ENCODE measurements at regions not wholly inside any gene's neighbourhood (a gene's known extent, or its start where the extent isn't known, plus 50 kb on each side); places are given as distances from the start of the nearest gene placed in this dataset.

DNA sequence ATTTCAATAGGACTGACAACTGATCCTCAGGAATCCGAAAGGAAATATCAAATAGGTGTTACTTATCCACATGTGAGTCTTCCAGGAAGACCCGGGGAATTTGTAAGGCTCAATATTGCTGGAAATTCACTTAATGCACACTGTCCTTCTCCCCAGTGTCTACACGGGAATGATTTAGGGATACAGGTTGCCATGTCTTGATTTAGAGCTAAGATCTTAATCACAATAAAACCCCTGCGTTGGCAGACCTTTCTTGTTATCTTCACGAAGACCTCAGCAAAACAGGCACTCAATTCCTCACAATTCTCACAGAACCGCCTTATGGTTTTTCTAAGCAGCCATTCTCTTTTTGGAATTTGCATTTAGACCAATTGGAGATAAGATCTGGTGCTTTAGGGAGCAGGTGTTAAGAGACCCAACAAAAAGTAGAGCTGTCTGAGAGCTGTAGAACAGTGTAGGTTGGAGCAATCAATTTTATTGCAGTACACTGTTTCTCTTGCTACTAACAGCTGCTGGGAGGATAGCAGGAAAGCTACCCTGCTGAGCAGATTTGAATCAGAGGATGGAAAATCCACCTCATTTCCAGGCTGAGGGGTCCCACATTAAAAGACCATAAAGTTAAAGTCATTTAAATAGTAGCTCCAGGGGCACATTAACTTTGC lies 925.7 kb downstream of the EPHA3 start:
- no peaks in the 10 kb centered on the region for H3K4me1 Mint-ChIP-seq
- no peaks in the 10 kb centered on the region for H3K27me3 Mint-ChIP-seq
- H3K27ac Mint-ChIP-seq: no peak overlapping the region
- H3K36me3 Mint-ChIP-seq (ENCODE audit: low read depth): no peaks in the 10 kb centered on the region
- peaks cover 10% of the 10 kb centered on the region for H3K9me3 Mint-ChIP-seq
- POLR2A ChIA-PET: no interaction called here
- no peak for DNase-seq
- H3K4me3 Mint-ChIP-seq: no peak overlapping the region
- CTCF ChIA-PET: interaction anchor here (0.7 kb wide), 1 partner anchor 31 kb away, joined by 3 read pairs; no protein-coding TSS in a partner anchor

DNA sequence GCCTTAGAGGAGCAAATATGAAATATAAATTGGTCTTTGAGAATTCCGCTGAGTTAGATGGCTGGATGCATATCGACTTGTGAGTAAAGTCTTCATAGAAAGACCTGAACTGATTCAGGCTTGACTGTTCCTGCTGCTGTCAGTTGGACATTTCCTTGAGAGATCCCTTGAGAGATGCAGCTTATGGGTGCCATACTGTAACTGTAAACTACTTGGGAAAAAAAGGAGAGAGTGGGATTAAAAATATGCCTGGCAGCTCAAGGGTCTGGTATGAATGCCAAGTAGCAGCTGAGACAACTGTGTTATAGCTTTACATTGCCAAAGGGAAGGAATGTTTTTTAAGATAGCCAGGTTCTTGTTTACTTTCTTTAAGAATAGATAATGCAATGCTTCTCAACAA lies 926.6 kb downstream of the EPHA3 start:
- no peak overlapping the region for H3K27ac Mint-ChIP-seq
- no peak overlapping the region for H3K4me3 Mint-ChIP-seq

DNA sequence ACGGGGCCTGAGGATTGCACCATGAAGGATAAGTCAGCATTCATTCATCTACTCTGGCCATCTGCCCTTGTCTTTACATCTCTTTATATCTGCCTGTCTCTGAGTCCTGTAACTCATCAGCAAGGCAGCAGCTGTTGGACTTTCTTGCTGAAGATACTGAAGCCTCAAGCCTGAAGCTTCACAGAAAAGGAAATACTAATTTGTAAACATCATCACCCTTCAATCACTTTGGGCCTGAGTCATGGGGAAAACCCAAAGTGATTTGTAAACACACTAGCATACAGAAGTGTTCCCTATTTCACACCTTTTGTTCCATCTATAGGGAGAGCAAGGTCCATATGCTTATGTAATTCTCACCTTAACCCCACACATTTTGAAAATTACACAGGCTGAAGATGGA lies 928.2 kb downstream of the EPHA3 start:
- Mint-ChIP-seq H3K27me3 (no peaks in the 10 kb centered on the region), H3K4me3 (no peak overlapping the region), H3K4me1 (no peaks in the 10 kb centered on the region), H3K9me3 (peaks cover 10% of the 10 kb centered on the region), H3K27ac (no peak overlapping the region), H3K36me3 (ENCODE audit: low read depth) (no peaks in the 10 kb centered on the region)
- ChIA-PET POLR2A (no interaction called here), CTCF (no interaction called here)
- no peak for DNase-seq

More for the DNA sequence above, 926.6 kb downstream of the EPHA3 start:
- H3K36me3 Mint-ChIP-seq (ENCODE audit: low read depth): no peaks in the 10 kb centered on the region
- no peak for DNase-seq
- ChIA-PET POLR2A (no interaction called here), CTCF (interaction anchor here (0.7 kb wide), 1 partner anchor 32 kb away, joined by 3 read pairs; no protein-coding TSS in a partner anchor)
- no peaks in the 10 kb centered on the region for H3K4me1 Mint-ChIP-seq
- no peaks in the 10 kb centered on the region for H3K27me3 Mint-ChIP-seq
- peaks cover 10% of the 10 kb centered on the region for H3K9me3 Mint-ChIP-seq

DNA sequence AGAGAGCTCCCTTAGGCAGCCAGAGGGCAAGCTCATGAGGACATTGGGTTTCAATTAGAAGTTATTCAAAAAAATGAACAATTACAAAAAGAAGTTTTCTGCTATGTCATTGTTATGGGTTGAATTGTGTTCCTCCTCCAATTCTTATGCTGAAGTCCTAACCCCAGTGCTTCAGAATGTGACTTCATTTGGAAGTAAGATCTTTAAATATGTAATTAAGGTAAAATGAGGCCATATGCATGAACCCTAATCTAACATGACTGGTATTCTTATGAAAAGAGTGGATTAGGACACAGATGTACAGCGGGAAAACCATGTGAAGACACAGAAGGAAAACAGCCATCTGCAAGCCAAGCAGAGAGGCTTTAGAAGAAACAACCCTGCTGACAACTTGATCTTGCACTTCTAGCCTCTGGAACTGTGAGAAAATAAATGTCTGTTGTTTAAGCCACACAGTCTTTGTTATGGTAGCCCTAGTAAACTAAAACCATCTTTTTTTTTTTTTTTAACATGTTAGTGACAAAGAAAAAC lies 929.6 kb downstream of the EPHA3 start:
- no peak for DNase-seq
- Mint-ChIP-seq H3K9me3 (peaks cover 10% of the 10 kb centered on the region), H3K4me3 (no peak overlapping the region), H3K27me3 (no peaks in the 10 kb centered on the region), H3K27ac (no peak overlapping the region), H3K4me1 (no peaks in the 10 kb centered on the region), H3K36me3 (ENCODE audit: low read depth) (no peaks in the 10 kb centered on the region)
- POLR2A ChIA-PET: no interaction called here
- CTCF ChIA-PET: no interaction called here

DNA sequence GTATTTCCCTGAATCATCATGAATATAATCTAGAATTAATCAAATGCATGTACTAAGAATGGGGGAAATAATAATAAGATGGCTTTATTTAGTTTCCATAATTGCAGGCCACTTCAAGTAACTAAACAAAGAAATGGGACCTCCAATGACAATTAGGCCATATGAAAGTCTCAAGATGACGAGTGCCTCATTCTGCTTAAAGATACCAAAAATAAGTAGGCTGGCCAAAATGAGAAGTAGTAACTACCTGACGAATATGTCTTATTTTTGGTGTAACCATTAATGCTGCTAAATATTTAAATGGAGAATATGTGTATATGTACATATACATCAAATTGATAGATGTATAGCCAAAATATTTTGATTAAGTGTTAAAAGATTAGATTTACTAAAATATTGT lies 932.6 kb downstream of the EPHA3 start:
- no peak overlapping the region for H3K4me3 Mint-ChIP-seq
- ChIA-PET POLR2A (no interaction called here), CTCF (no interaction called here)
- H3K4me1 Mint-ChIP-seq: no peaks in the 10 kb centered on the region
- DNase-seq: no peak
- no peaks in the 10 kb centered on the region for H3K36me3 Mint-ChIP-seq (ENCODE audit: low read depth)
- no peaks in the 10 kb centered on the region for H3K27me3 Mint-ChIP-seq
- H3K9me3 Mint-ChIP-seq: peaks cover 8% of the 10 kb centered on the region
- H3K27ac Mint-ChIP-seq: no peak overlapping the region

DNA sequence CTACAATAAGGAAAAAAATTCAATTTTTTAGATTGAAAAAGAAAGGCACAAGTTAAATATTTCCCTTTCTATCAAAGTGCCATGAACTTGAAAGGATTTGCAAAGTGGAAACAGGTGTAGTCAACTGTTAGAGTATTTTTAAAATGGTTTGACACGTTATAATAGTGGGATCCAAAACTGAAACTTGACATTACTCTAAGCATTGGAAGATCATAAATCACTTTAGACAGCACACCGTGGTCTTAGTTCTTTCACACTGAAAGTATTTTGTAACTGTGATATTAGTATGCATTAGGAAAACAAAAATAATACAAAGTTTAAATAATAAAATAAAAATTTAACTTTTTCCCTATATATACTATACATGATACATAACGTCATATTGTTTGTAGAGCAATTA lies 933.1 kb downstream of the EPHA3 start:
- Mint-ChIP-seq H3K36me3 (ENCODE audit: low read depth) (no peaks in the 10 kb centered on the region), H3K27ac (no peak overlapping the region), H3K4me1 (no peaks in the 10 kb centered on the region), H3K27me3 (no peaks in the 10 kb centered on the region), H3K4me3 (no peak overlapping the region), H3K9me3 (peaks cover 6% of the 10 kb centered on the region)
- POLR2A ChIA-PET: no interaction called here
- CTCF ChIA-PET: no interaction called here
- no peak for DNase-seq

DNA sequence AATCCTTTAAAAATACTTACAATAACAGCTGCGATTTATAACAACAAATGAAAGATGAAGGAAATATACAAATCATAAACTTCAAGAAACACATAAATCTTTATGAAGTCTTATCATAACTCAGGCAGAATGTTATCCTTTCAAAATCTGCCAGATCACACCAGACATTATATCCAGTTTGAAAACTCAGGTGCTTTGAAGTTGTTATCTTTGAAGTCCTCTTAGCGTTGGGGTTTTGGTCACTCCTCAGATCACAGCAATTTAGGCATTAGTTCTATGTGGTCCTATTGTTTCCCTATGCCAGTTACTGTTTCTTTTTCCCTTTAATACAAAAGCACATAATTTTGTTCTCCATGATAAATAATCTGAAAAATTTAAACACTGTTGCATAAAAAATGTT lies 934.6 kb downstream of the EPHA3 start:
- H3K4me1 Mint-ChIP-seq: no peaks in the 10 kb centered on the region
- H3K9me3 Mint-ChIP-seq: peaks cover 3% of the 10 kb centered on the region
- H3K4me3 Mint-ChIP-seq: no peak overlapping the region
- no peaks in the 10 kb centered on the region for H3K36me3 Mint-ChIP-seq (ENCODE audit: low read depth)
- CTCF ChIA-PET: no interaction called here
- POLR2A ChIA-PET: no interaction called here
- H3K27me3 Mint-ChIP-seq: no peaks in the 10 kb centered on the region
- H3K27ac Mint-ChIP-seq: no peak overlapping the region
- no peak for DNase-seq

DNA sequence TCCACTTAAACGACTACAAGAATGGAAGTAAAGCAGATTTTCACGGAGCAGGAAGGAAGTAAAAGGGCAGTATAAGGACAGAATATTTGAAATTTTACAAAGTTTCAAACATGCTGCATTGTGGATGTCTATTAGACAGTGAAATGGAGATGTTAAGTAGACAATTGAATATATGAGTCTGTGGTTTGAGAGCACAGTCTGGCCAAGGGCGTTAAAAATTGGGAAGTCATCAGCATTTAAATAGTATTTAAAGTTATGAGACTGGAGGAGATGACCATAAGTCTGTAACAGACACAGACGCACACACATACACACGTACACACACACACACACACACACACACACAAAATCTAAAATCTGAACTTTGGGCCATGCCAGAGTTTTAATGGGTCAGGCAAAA lies 935.9 kb downstream of the EPHA3 start:
- ChIA-PET CTCF (interaction anchor here (0.6 kb wide), 1 partner anchor 11 kb away, joined by 4 read pairs; no protein-coding TSS in a partner anchor), POLR2A (no interaction called here)
- H3K4me1 Mint-ChIP-seq: no peaks in the 10 kb centered on the region
- DNase-seq: no peak
- no peak overlapping the region for H3K27ac Mint-ChIP-seq
- no peak overlapping the region for H3K4me3 Mint-ChIP-seq
- H3K9me3 Mint-ChIP-seq: peaks cover 3% of the 10 kb centered on the region
- H3K27me3 Mint-ChIP-seq: no peaks in the 10 kb centered on the region
- H3K36me3 Mint-ChIP-seq (ENCODE audit: low read depth): no peaks in the 10 kb centered on the region

DNA sequence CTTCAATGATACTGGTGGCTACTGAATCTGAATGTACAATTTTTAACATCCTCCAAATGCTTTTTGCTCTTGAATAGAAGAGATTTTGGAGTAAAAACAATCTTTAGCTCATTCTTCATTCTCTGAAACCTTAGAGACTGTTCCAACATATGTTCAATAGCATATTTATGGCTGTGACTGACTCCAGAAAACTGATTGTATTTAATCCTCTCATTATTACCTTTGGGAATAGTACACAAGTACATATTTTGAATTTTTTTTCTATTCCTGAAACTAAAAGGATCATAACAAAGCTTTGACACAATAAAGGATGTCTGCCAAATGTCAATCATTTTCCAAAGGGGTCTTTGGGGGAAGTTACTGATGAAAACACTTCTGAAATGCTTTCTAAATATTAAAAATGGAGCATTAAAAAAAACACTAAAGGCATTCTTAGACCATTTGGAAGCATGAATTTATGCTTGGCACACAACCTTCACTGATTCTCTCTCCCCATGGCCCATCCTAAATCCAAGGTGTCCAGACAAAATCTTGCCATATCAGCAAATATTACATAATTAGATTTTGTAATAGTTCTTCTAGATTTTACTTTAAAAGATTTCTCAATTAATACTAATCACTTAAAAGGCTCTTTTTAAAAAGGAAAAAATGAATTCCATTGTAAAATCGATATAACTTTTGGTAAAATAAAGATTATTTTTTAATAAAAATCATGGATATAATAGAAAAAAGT lies 936.8 kb downstream of the EPHA3 start:
- no peaks in the 10 kb centered on the region for H3K27me3 Mint-ChIP-seq
- H3K36me3 Mint-ChIP-seq (ENCODE audit: low read depth): no peaks in the 10 kb centered on the region
- DNase-seq: no peak
- ChIA-PET POLR2A (no interaction called here), CTCF (no interaction called here)
- H3K9me3 Mint-ChIP-seq: peaks cover 3% of the 10 kb centered on the region
- no peak overlapping the region for H3K4me3 Mint-ChIP-seq
- no peaks in the 10 kb centered on the region for H3K4me1 Mint-ChIP-seq
- H3K27ac Mint-ChIP-seq: no peak overlapping the region

DNA sequence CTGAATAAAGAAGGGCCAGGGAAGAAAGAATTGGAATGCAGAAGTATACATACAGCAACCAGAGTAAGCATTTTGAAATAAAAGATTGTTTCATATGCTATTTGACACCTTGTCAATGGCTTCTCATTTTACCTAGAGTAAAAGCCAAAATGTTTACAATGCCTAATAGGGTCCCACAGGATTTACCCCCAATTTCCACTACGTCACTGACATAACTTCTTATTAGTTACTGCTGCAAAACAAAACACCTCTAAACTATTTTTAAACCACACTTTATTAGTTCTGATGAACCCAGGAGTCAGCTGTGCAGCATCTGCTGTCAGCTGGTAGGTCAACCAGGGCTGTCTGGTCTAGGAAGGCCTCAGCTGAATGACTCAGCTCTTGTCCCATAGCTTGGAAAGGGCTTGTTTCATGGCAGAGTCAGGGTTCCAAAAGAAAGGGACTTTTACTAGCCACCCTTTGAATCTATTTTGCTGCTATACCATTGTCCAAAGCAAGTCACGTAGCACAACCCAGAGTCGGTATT lies 945.1 kb downstream of the EPHA3 start:
- POLR2A ChIA-PET: no interaction called here

DNA sequence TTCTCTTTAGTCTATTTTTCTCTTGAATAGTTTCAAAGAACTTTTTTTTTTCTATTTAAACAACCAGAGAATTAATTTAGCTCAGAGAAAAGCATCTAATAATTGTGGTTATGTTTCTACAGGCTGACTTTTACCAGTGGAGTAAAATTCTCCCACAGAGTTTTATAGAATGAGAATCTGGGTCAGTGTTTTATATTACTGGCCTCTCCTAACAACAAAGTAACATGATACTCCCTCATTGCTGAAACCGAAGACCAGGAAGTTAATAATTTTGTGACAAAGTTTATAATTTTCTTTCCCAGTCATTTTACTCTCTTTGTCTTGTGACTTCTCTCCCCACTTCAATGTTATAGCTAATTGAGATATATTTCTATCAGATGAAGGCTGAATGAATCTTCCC lies 946.9 kb downstream of the EPHA3 start:
- no peak for DNase-seq
- Mint-ChIP-seq H3K9me3 (peaks cover 4% of the 10 kb centered on the region), H3K27ac (no peak overlapping the region), H3K27me3 (no peaks in the 10 kb centered on the region), H3K36me3 (ENCODE audit: low read depth) (no peaks in the 10 kb centered on the region), H3K4me3 (no peak overlapping the region), H3K4me1 (no peaks in the 10 kb centered on the region)
- CTCF ChIA-PET: interaction anchor here (0.7 kb wide), 1 partner anchor 11 kb away, joined by 4 read pairs; no protein-coding TSS in a partner anchor
- POLR2A ChIA-PET: no interaction called here

More for the DNA sequence above, 945.1 kb downstream of the EPHA3 start:
- Mint-ChIP-seq H3K36me3 (ENCODE audit: low read depth) (no peaks in the 10 kb centered on the region), H3K9me3 (peaks cover 4% of the 10 kb centered on the region), H3K4me3 (no peak overlapping the region), H3K4me1 (no peaks in the 10 kb centered on the region), H3K27me3 (no peaks in the 10 kb centered on the region), H3K27ac (no peak overlapping the region)
- CTCF ChIA-PET: interaction anchor here (0.6 kb wide), 1 partner anchor 1067 kb away, joined by 4 read pairs; no protein-coding TSS in a partner anchor
- no peak for DNase-seq

DNA sequence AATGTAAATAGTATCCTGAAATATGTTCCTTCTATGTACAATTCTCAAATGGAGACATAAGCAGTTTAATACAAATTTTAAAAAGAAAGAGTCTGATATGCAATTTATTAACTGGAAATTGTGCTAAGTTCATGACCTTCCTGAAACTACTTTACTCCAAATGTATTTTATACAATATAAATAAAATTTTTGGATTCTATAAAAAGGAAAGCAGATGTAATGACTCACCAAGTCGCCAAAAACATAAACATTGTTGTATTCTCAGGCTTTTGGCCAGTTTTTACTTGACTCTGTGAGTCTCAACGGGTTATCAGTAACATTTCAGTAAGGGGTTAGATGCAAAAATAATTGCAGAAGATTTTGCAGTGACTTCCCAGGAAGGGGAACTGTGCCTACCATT lies 948.2 kb downstream of the EPHA3 start:
- Mint-ChIP-seq H3K27me3 (no peaks in the 10 kb centered on the region), H3K4me3 (no peak overlapping the region), H3K36me3 (ENCODE audit: low read depth) (no peaks in the 10 kb centered on the region), H3K9me3 (peaks cover under 1% of the 10 kb centered on the region), H3K27ac (no peak overlapping the region), H3K4me1 (no peaks in the 10 kb centered on the region)
- ChIA-PET POLR2A (no interaction called here), CTCF (no interaction called here)
- DNase-seq: no peak

DNA sequence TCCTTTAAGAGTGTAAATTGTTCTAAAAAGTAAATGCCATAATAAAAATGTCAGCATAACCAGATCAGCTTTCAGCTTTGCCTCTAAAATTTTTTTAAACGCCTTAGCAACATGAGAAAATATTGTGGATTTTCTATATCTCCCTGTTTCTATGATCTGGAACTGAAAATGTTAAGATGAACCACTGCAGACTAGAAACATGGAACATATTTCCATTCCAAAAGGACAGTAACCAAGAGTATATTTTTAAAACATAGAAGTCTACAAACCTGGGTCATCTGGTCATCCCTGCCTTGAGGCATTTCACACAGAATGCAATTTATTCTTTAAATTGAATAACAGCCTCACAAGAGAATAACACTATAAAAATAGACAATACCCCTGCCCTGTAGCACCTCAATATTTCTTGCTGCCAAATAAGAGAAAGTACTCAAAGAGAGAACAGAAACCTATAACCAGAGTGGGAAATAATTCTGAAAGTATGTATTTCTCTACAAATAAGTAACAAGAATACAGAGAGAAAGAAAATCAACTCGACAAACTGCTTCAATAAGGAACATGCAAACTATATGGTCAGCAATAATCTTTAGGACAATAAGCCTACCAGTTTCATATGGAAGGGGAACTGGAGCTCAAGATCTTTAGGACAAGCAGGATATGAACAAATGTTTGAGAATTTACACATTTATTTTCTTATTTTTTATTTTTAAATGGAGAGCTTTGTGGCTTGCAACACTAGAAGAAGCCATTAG lies 949.0 kb downstream of the EPHA3 start:
- H3K9me3 Mint-ChIP-seq: peaks cover 3% of the 10 kb centered on the region
- POLR2A ChIA-PET: no interaction called here
- CTCF ChIA-PET: no interaction called here
- DNase-seq: no peak
- no peaks in the 10 kb centered on the region for H3K4me1 Mint-ChIP-seq
- H3K27me3 Mint-ChIP-seq: no peaks in the 10 kb centered on the region
- no peaks in the 10 kb centered on the region for H3K36me3 Mint-ChIP-seq (ENCODE audit: low read depth)
- no peak overlapping the region for H3K27ac Mint-ChIP-seq
- no peak overlapping the region for H3K4me3 Mint-ChIP-seq
